ENCODE measurements at regions not wholly inside any gene's neighbourhood (a gene's known extent, or its start where the extent isn't known, plus 50 kb on each side); places are given as distances from the start of the nearest gene placed in this dataset.

- Histone ChIP-seq H3K4me1 (ENCODE audit: insufficient read depth, low read length, severe bottlenecking) (no peaks in the 10 kb centered on the region), H3K4me3 (ENCODE audit: low read depth, low read length, poor library complexity, severe bottlenecking) (no peak overlapping the region), H2AFZ (ENCODE audit: low read length) (no peak overlapping the region), H3F3A (ENCODE audit: insufficient read depth, low read length) (no peaks in the 10 kb centered on the region), H4K20me1 (ENCODE audit: insufficient read depth, low read length) (no peaks in the 10 kb centered on the region), H3K9me2 (ENCODE audit: low read depth, low read length) (no peaks in the 10 kb centered on the region), H3K9me3 (ENCODE audit: low read length) (no peaks in the 10 kb centered on the region), H3K4me2 (ENCODE audit: low read length) (no peak overlapping the region), H3K79me2 (ENCODE audit: insufficient read depth, low read length) (no peaks in the 10 kb centered on the region), H3K36me3 (ENCODE audit: insufficient read depth, low read length) (no peaks in the 10 kb centered on the region), H3K27ac (ENCODE audit: low read depth, low read length, poor library complexity, severe bottlenecking) (no peak overlapping the region), H3K27me3 (ENCODE audit: insufficient read depth, low read length) (no peaks in the 10 kb centered on the region), H3K9ac (ENCODE audit: low read length) (no peak overlapping the region)
- TF ChIP-seq EZH2 (IDR thresholded peaks at IDR 0.05; ENCODE audit: borderline replicate concordance, low read length) (no peak), CTCF (IDR thresholded peaks at IDR 0.05; ENCODE audit: low read length) (no peak)
Observed at GRCh38 chr15:39265261-39265660, 315.6 kb upstream of the THBS1 start.

- no peak overlapping the region for H2AFZ ChIP-seq (ENCODE audit: low read length)
- no peaks in the 10 kb centered on the region for H3K27me3 ChIP-seq (ENCODE audit: insufficient read depth, low read length)
- H3K36me3 ChIP-seq (ENCODE audit: insufficient read depth, low read length) = no peaks in the 10 kb centered on the region
- no peaks in the 10 kb centered on the region for H3F3A ChIP-seq (ENCODE audit: insufficient read depth, low read length)
- no peaks in the 10 kb centered on the region for H3K9me2 ChIP-seq (ENCODE audit: low read depth, low read length)
- no peaks in the 10 kb centered on the region for H4K20me1 ChIP-seq (ENCODE audit: insufficient read depth, low read length)
- H3K4me2 ChIP-seq (ENCODE audit: low read length) = no peak overlapping the region
- no peak overlapping the region for H3K9ac ChIP-seq (ENCODE audit: low read length)
- TF ChIP-seq CTCF (IDR thresholded peaks at IDR 0.05; ENCODE audit: low read length) (no peak), EZH2 (IDR thresholded peaks at IDR 0.05; ENCODE audit: borderline replicate concordance, low read length) (no peak)
- no peaks in the 10 kb centered on the region for H3K79me2 ChIP-seq (ENCODE audit: insufficient read depth, low read length)
- no peaks in the 10 kb centered on the region for H3K9me3 ChIP-seq (ENCODE audit: low read length)
- H3K27ac ChIP-seq (ENCODE audit: low read depth, low read length, poor library complexity, severe bottlenecking) = no peak overlapping the region
- no peaks in the 10 kb centered on the region for H3K4me1 ChIP-seq (ENCODE audit: insufficient read depth, low read length, severe bottlenecking)
- no peak overlapping the region for H3K4me3 ChIP-seq (ENCODE audit: low read depth, low read length, poor library complexity, severe bottlenecking)
Observed at GRCh38 chr15:39266890-39267289, 314.0 kb upstream of the THBS1 start.

- Histone ChIP-seq H3K4me1 (ENCODE audit: insufficient read depth, low read length, severe bottlenecking) (no peaks in the 10 kb centered on the region), H3K79me2 (ENCODE audit: insufficient read depth, low read length) (no peaks in the 10 kb centered on the region)
Observed at GRCh38 chr15:39267685-39268084, 313.2 kb upstream of the THBS1 start.

More at GRCh38 chr15:39267685-39268084, 313.2 kb upstream of the THBS1 start:
- H3K9me3 ChIP-seq (ENCODE audit: low read length) = no peaks in the 10 kb centered on the region
- no peak overlapping the region for H3K27ac ChIP-seq (ENCODE audit: low read depth, low read length, poor library complexity, severe bottlenecking)
- H3K9ac ChIP-seq (ENCODE audit: low read length) = no peak overlapping the region
- no peaks in the 10 kb centered on the region for H3K36me3 ChIP-seq (ENCODE audit: insufficient read depth, low read length)
- no peak overlapping the region for H3K4me3 ChIP-seq (ENCODE audit: low read depth, low read length, poor library complexity, severe bottlenecking)
- H3K9me2 ChIP-seq (ENCODE audit: low read depth, low read length) = no peaks in the 10 kb centered on the region
- TF ChIP-seq EZH2 (IDR thresholded peaks at IDR 0.05; ENCODE audit: borderline replicate concordance, low read length) (no peak), CTCF (IDR thresholded peaks at IDR 0.05; ENCODE audit: low read length) (no peak)
- H4K20me1 ChIP-seq (ENCODE audit: insufficient read depth, low read length) = no peaks in the 10 kb centered on the region
- no peaks in the 10 kb centered on the region for H3K27me3 ChIP-seq (ENCODE audit: insufficient read depth, low read length)
- H3K4me2 ChIP-seq (ENCODE audit: low read length) = no peak overlapping the region
- H2AFZ ChIP-seq (ENCODE audit: low read length) = no peak overlapping the region
- H3F3A ChIP-seq (ENCODE audit: insufficient read depth, low read length) = no peaks in the 10 kb centered on the region
